Duodenal mucosa (tissue), 2 donors: ENCODE measurements at regions not wholly inside any gene's neighbourhood (a gene's known extent, or its start where the extent isn't known, plus 50 kb on each side); places are given as distances from the start of the nearest gene placed in this dataset.
"Not testable (repeated sequence)": the region's sequence is repeated elsewhere in the genome, so short reads cannot be mapped to it uniquely, and the experiment has no call there.

Experiments used
- H3K27ac ChIP-seq: one replicate; pipeline ENCODE4 v1.7.0; 2013; ENCODE audit warnings: low read depth, low read length
- H3K27me3 ChIP-seq, 2 donors: one replicate each; pipeline ENCODE4 v1.7.0; 2013; ENCODE audit warnings: low read length in 2 of 2, control low read depth in 1 of 2; ENCODE audit not compliant: insufficient read depth in 2 of 2, control insufficient read depth in 1 of 2
- H3K36me3 ChIP-seq, 2 donors: one replicate each; pipeline ENCODE4 v1.7.0; 2013; ENCODE audit warnings: low read length in 2 of 2, control low read depth in 1 of 2; ENCODE audit not compliant: insufficient read depth in 2 of 2, control insufficient read depth in 1 of 2
- H3K4me1 ChIP-seq, 2 donors: one replicate each; pipeline ENCODE4 v1.7.0; 2013; ENCODE audit warnings: low read length in 2 of 2, control low read depth in 1 of 2; ENCODE audit not compliant: insufficient read depth in 2 of 2, control insufficient read depth in 1 of 2
- H3K4me3 ChIP-seq, 2 donors: one replicate each; pipeline ENCODE4 v1.7.0; 2013; ENCODE audit warnings: low read length in 2 of 2, low read depth in 1 of 2
- H3K9ac ChIP-seq, 2 donors: one replicate each; pipeline ENCODE4 v1.7.0; 2013; ENCODE audit warnings: low read length in 2 of 2, low read depth in 1 of 2
- H3K9me3 ChIP-seq, 2 donors: one replicate each; pipeline ENCODE4 v1.7.0; 2013; ENCODE audit warnings: low read length in 2 of 2, control low read depth in 1 of 2; ENCODE audit not compliant: control insufficient read depth in 1 of 2

DNA sequence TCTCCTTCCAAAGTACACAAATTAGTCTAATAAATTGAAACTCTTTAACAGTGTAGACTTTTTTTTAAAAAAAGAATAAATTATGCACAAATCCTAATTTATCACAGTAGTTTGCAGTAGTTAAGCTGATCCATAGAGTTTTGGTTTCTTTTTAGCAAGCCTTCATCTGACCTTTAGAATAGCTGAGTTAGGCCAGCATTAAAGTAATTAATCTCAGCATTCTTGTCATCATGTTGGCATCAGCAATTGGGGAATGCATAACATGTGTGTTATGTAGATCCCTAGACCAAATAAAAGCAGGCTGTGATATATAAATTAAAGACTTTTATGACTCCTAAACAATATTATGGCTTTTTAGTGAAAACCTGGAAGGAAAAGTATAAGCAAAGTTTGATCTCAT, 426.5 kb upstream of the PABPC4L start:
- no peaks in the 10 kb centered on the region for H3K27me3 ChIP-seq
- no peak overlapping the region for H3K9ac ChIP-seq
- H3K9me3 ChIP-seq: no peaks in the 10 kb centered on the region
- H3K27ac ChIP-seq: no peak overlapping the region
- H3K36me3 ChIP-seq: no peaks in the 10 kb centered on the region
- peak overlapping the region in 1 of 2 donors; percentile 15 for H3K4me3 ChIP-seq
- peaks cover 3 to 6% of the 10 kb centered on the region in 2 donors for H3K4me1 ChIP-seq

DNA sequence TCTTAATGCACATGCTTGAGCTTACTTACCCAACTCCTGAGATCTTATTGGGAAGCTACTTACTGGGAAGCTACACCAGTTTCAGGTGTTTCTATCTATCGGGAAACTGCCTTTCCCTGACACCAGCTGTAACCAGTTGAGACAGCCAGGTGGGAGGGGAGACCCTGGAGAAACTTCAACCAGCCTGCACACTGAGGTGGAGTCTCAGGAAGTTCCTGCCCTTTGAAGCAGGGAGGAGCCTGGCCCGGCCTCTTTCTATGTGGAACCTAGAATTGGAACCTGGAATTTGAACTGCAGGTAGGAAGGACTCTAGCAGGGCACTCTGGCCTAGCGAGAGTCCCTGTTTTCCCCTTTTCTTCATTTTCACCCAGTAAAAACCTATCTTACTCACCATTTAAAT, 425.8 kb upstream of the PABPC4L start:
- H3K9me3 ChIP-seq: no peaks in the 10 kb centered on the region
- H3K4me3 ChIP-seq: peak overlapping the region in 1 of 2 donors; percentile 15
- no peaks in the 10 kb centered on the region for H3K36me3 ChIP-seq
- no peak overlapping the region for H3K27ac ChIP-seq
- H3K4me1 ChIP-seq: peaks cover 3 to 6% of the 10 kb centered on the region in 2 donors
- no peak overlapping the region for H3K9ac ChIP-seq
- H3K27me3 ChIP-seq: no peaks in the 10 kb centered on the region

DNA sequence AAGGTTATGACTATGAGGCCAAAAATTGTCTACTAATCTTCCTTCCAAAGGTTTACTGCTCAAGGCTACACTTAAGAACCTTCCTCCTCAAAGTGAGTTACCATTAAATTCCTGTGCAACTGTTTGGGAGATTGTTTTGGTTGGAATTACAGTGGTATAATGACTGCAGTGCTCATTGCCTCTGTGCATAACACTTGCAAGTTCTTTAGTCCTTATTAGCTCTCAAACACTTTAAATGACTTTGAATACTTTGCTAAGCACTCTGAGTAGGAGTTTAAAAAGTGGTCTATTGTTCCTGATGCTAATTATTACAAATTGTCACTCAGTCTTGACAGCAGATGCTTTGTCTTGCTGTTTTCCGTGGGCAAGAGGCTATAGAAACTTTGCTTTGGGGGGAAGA, 422.8 kb upstream of the PABPC4L start:
- peaks cover 6 to 7% of the 10 kb centered on the region in 2 donors for H3K4me1 ChIP-seq
- H3K27me3 ChIP-seq: no peaks in the 10 kb centered on the region
- no peak overlapping the region for H3K27ac ChIP-seq
- H3K36me3 ChIP-seq: no peaks in the 10 kb centered on the region
- no peaks in the 10 kb centered on the region for H3K9me3 ChIP-seq
- no peak overlapping the region for H3K9ac ChIP-seq
- H3K4me3 ChIP-seq: no peak overlapping the region

DNA sequence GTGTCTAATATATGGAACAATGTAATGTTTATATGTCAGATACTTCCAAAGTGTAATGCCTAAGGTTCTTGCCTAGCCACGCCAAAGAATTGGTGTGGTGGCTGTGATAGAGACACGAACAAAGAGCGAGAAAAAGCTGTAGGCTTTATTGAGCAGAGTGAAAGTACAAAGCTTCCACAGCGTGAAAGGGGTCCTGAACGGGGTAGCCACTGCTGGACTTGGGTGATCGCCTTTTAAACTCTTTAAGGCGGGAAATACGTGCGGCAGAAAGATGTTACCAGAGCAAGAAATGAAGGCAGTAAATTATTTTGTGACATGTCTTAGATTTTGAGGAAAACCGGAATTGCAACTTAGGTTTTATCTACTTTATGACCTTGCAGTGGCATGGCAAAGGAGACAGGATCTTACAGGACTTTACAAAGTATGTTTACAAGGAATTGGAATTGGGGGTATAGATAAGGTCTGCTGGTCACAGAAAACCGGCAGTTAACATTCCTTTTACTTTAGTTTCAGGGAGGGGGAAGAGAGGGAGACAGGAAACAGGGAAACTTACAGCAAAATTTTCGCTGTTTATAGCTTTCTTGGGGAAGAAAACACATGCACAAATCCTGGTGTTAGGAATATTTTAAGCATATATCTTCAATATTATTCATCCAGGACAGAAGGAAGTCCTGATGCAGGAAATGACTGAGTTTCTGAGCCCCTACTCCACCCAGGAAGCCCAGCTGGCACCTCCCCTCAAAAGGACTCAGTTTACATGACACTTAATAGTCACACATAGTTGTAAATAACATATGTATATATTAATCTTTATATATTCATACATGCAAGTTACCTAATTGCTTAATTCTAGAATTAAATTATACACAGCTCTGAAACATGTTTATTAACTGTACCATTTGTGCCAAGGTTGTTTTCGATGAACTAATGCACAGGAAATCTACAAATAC, 421.3 kb upstream of the PABPC4L start:
- not testable (repeated sequence) for H3K9ac ChIP-seq, H3K27me3 ChIP-seq, H3K4me1 ChIP-seq, H3K9me3 ChIP-seq, H3K4me3 ChIP-seq, H3K36me3 ChIP-seq, H3K27ac ChIP-seq

DNA sequence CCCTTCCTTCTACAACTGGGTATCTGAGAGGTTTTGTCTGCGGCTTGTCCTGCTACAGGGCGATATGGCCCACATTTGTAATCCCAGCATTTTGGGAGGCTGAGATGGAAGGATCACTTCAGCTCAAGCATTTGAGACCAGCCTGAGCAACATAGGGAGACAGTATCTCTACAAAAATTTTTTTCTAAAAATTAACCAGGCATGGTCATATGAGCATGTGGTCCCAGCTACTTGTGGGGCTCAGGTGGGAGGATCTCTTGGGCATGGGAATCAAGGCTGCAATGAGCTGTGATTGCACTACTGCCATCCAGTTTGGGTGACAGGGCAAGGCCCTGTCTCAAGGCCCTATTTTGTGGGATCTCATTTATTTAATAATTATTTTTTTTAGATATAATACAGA, 420.6 kb upstream of the PABPC4L start:
- Histone ChIP-seq H3K4me3 (no peak overlapping the region), H3K9me3 (no peaks in the 10 kb centered on the region), H3K27me3 (no peaks in the 10 kb centered on the region), H3K4me1 (peaks cover 0 to 3% of the 10 kb centered on the region in 2 donors), H3K36me3 (no peaks in the 10 kb centered on the region), H3K27ac (no peak overlapping the region), H3K9ac (no peak overlapping the region)

DNA sequence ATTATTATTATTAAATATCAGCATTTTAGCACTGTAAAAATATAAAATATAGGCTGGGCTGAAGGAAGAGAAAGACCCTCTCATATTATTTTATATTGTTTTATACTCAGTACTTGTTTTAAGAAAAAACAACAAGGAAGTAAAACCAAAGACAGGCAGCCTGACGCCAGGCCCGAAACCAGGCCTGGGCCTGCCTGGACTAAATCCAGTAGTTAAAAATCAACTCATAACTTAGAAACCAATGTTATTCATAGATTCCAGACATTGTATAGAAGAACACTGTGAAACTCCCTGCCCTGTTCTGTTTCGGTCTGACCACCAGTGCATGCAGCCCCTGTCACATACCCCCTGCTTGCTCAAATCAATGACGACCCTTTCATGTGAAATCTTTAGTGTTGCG, 420.1 kb upstream of the PABPC4L start:
- not testable (repeated sequence) for H3K4me3 ChIP-seq, H3K9me3 ChIP-seq, H3K36me3 ChIP-seq, H3K4me1 ChIP-seq, H3K27ac ChIP-seq, H3K9ac ChIP-seq, H3K27me3 ChIP-seq

DNA sequence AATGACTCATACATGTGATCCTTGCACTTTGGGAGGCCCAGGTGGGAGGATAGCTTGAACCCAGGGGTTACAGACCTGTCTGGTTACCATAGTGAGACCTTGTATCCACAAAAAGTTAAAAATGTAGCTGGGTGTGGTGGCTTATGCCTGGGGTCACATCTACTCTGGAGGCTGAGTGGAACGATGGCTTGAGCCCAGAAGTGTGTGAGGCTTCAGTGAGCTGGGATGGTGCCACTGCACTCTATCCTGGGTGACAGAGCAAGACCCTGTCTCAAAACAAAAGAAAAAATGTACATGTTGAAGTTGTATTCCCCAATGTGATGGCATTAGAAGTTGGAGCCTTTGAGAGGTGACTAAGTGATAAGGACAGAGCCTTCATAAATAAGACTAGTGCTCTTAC, 409.4 kb upstream of the PABPC4L start:
- Histone ChIP-seq H3K9ac (no peak overlapping the region), H3K9me3 (no peaks in the 10 kb centered on the region), H3K27me3 (no peaks in the 10 kb centered on the region), H3K36me3 (no peaks in the 10 kb centered on the region), H3K4me3 (no peak overlapping the region), H3K27ac (no peak overlapping the region), H3K4me1 (no peaks in the 10 kb centered on the region)

DNA sequence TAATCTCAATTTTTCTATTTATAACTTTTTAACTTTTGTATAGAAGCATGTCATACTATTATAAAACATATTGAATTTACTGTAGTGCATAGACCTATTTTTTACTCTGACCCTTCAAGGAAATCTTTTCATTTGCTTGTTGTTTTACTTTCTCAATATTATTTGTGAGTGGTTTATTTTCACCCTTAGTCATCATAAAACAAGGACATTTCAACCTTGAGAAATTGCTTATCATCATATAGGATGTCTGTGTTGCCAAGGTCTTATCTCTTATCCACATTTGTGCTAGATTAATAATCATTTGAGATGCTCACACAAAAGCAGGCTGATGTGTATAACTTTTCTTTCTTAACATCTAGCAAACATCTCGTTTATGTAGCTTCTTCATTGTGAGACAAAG, 408.6 kb upstream of the PABPC4L start:
- H3K4me1 ChIP-seq: no peaks in the 10 kb centered on the region
- H3K4me3 ChIP-seq: no peak overlapping the region
- no peak overlapping the region for H3K9ac ChIP-seq
- no peaks in the 10 kb centered on the region for H3K27me3 ChIP-seq
- no peaks in the 10 kb centered on the region for H3K9me3 ChIP-seq
- no peaks in the 10 kb centered on the region for H3K36me3 ChIP-seq
- no peak overlapping the region for H3K27ac ChIP-seq

DNA sequence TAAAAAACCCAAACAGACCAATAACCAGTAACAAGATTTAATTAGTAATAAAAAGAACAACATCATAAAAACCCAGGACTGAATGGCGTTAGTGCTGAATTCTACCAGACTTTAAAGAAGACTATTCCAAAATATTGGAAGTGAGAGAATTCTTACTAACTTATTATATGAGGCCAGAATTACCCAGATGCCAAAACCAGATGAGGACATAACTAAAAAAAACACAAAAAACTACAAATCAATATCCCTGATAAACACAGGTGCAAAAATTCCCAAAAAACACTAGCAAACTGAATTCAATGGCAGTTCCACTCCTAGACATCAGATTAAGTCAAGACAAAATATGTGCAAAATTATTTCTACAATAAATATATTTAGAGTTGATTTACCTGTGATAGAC, 400.1 kb upstream of the PABPC4L start:
- no peak overlapping the region for H3K4me3 ChIP-seq
- H3K36me3 ChIP-seq: no peaks in the 10 kb centered on the region
- no peaks in the 10 kb centered on the region for H3K9me3 ChIP-seq
- no peaks in the 10 kb centered on the region for H3K27me3 ChIP-seq
- H3K9ac ChIP-seq: no peak overlapping the region
- no peaks in the 10 kb centered on the region for H3K4me1 ChIP-seq
- no peak overlapping the region for H3K27ac ChIP-seq

DNA sequence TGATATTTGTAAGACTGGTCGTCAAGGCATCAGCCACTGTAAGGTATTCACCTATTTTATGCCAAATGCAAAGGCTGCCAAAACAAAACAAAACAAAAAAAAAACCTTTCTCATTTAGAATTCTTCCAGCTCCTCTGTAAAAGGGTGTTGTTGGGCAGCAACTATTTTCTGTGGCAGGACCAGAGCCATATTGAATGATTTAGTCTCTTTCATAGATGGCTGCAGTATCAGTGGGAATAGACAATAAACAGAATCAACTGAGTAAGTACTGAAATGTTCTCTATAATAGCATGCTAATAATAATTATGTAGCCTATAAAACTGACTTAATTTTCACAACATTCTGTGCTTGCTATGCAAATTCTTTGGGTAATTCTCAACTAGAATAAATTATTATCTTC, 389.7 kb upstream of the PABPC4L start:
- H3K27ac ChIP-seq: no peak overlapping the region
- peaks cover 0 to 4% of the 10 kb centered on the region in 2 donors for H3K9me3 ChIP-seq
- H3K27me3 ChIP-seq: no peaks in the 10 kb centered on the region
- no peaks in the 10 kb centered on the region for H3K36me3 ChIP-seq
- no peak overlapping the region for H3K4me3 ChIP-seq
- H3K9ac ChIP-seq: no peak overlapping the region
- H3K4me1 ChIP-seq: no peaks in the 10 kb centered on the region
